ENCODE measurements at regions not wholly inside any gene's neighbourhood (a gene's known extent, or its start where the extent isn't known, plus 50 kb on each side); places are given as distances from the start of the nearest gene placed in this dataset.
"Not testable (repeated sequence)": the region's sequence is repeated elsewhere in the genome, so short reads cannot be mapped to it uniquely, and the experiment has no call there.

DNA sequence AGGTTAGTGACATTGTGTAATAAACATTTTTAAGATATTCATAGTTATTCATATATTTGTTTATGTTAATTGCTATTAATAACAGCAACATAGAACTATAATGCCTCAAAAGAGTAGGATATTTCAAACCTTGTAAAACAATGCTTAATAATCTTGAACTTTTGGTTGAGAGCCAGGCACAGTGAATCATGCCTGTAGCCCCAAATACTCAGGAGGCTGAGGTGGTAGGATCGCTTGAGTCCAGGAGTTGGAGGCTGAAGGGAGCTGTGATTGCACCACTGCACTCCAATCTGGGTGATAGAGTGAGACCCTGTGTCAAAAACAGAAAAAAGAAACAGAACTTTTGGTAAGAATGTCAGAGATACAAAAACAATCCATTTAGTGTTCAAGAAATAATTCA, 213.9 kb upstream of the SLITRK1 start:
- intact Hi-C loops (cut with micrococcal nuclease; ENCODE audit: unreplicated experiment), result no loop called here
- TF ChIP-seq EZH2 (IDR thresholded peaks at IDR 0.05; ENCODE audit: borderline replicate concordance, low read depth, low read length, poor library complexity, severe bottlenecking), result no peak
- TF ChIP-seq, protein P1, sequence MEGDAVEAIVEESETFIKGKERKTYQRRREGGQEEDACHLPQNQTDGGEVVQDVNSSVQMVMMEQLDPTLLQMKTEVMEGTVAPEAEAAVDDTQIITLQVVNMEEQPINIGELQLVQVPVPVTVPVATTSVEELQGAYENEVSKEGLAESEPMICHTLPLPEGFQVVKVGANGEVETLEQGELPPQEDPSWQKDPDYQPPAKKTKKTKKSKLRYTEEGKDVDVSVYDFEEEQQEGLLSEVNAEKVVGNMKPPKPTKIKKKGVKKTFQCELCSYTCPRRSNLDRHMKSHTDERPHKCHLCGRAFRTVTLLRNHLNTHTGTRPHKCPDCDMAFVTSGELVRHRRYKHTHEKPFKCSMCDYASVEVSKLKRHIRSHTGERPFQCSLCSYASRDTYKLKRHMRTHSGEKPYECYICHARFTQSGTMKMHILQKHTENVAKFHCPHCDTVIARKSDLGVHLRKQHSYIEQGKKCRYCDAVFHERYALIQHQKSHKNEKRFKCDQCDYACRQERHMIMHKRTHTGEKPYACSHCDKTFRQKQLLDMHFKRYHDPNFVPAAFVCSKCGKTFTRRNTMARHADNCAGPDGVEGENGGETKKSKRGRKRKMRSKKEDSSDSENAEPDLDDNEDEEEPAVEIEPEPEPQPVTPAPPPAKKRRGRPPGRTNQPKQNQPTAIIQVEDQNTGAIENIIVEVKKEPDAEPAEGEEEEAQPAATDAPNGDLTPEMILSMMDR (conservative IDR thresholded peaks at IDR 0.05; ENCODE audit: low read depth, low read length), result no peak
- no peak for DNase-seq (ENCODE audit: low spot score)
- no TSS peak for BruUV-seq (replicated peaks)
- Histone ChIP-seq H3K4me1 (ENCODE audit: insufficient read depth, low read length, poor library complexity, severe bottlenecking) (no peaks in the 10 kb centered on the region), H3K4me3 (ENCODE audit: low read depth, low read length, poor library complexity, severe bottlenecking) (no peak overlapping the region), H3K9me3 (ENCODE audit: low read depth, low read length, poor library complexity, severe bottlenecking) (no peaks in the 10 kb centered on the region), H3K36me3 (ENCODE audit: insufficient read depth, low read length, poor library complexity, severe bottlenecking) (no peaks in the 10 kb centered on the region), H3K27ac (ENCODE audit: low read depth, low read length, poor library complexity, severe bottlenecking) (no peak overlapping the region), H3K27me3 (replicated peaks; ENCODE audit: insufficient read depth, low read depth, low read length, poor library complexity) (no peaks in the 10 kb centered on the region)
- CTCF ChIA-PET, result no interaction called here
- POLR2A ChIA-PET (ENCODE audit: low non-redundant PET), result no interaction called here

DNA sequence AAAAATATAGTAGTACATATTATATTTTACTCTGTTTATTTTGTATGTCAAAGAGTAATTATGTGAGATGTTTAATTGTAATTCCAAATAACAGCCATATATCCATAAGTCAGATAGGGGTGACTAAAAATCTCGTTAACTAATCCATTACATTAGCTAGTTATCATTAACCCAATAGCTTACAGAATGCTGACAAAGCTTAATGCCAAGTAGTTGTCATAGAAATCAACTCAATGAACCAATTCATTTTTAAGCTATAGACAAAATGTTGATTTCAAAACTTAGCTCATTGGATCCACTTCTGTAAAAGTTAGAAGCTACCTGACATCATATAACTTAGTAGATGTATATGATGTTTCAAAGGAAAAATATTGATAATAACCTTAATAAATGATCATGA, 206.7 kb upstream of the SLITRK1 start:
- Histone ChIP-seq H3K4me3 (ENCODE audit: low read depth, low read length, poor library complexity, severe bottlenecking) (no peak overlapping the region), H3K27me3 (replicated peaks; ENCODE audit: insufficient read depth, low read depth, low read length, poor library complexity) (no peaks in the 10 kb centered on the region), H3K36me3 (ENCODE audit: insufficient read depth, low read length, poor library complexity, severe bottlenecking) (no peaks in the 10 kb centered on the region), H3K9me3 (ENCODE audit: low read depth, low read length, poor library complexity, severe bottlenecking) (no peaks in the 10 kb centered on the region), H3K4me1 (ENCODE audit: insufficient read depth, low read length, poor library complexity, severe bottlenecking) (no peaks in the 10 kb centered on the region), H3K27ac (ENCODE audit: low read depth, low read length, poor library complexity, severe bottlenecking) (no peak overlapping the region)
- DNase-seq (ENCODE audit: low spot score), result no peak
- TF ChIP-seq, protein P1 (conservative IDR thresholded peaks at IDR 0.05; ENCODE audit: low read depth, low read length), result no peak
- no peak for TF ChIP-seq EZH2 (IDR thresholded peaks at IDR 0.05; ENCODE audit: borderline replicate concordance, low read depth, low read length, poor library complexity, severe bottlenecking)
- CTCF ChIA-PET, result no interaction called here
- intact Hi-C loops (cut with micrococcal nuclease; ENCODE audit: unreplicated experiment), result no loop called here
- BruUV-seq (replicated peaks), result no TSS peak
- POLR2A ChIA-PET (ENCODE audit: low non-redundant PET), result no interaction called here

DNA sequence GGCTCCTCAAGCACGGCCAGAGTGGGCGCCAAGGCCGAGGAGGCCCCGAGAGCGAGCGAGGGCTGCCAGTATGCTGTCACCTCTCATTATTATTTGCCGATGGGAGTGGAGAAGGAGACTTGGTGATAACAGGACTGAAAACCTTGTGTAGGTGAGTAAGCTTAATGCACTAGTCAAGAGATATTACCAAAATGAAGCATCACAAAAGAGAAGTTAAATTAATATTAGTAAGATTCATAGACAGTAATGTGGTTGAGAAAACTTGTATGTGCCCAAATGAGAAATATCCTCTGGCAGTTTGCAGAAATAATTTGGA, 204.5 kb upstream of the SLITRK1 start:
- TF ChIP-seq, protein P1 (conservative IDR thresholded peaks at IDR 0.05; ENCODE audit: low read depth, low read length), result no peak
- no peak for TF ChIP-seq EZH2 (IDR thresholded peaks at IDR 0.05; ENCODE audit: borderline replicate concordance, low read depth, low read length, poor library complexity, severe bottlenecking)
- Histone ChIP-seq H3K4me1 (ENCODE audit: insufficient read depth, low read length, poor library complexity, severe bottlenecking) (no peaks in the 10 kb centered on the region), H3K4me3 (ENCODE audit: low read depth, low read length, poor library complexity, severe bottlenecking) (no peak overlapping the region), H3K36me3 (ENCODE audit: insufficient read depth, low read length, poor library complexity, severe bottlenecking) (no peaks in the 10 kb centered on the region), H3K9me3 (ENCODE audit: low read depth, low read length, poor library complexity, severe bottlenecking) (no peaks in the 10 kb centered on the region), H3K27me3 (replicated peaks; ENCODE audit: insufficient read depth, low read depth, low read length, poor library complexity) (no peaks in the 10 kb centered on the region), H3K27ac (ENCODE audit: low read depth, low read length, poor library complexity, severe bottlenecking) (no peak overlapping the region)
- no peak for DNase-seq (ENCODE audit: low spot score)
- ChIA-PET CTCF (no interaction called here), POLR2A (ENCODE audit: low non-redundant PET) (no interaction called here)
- BruUV-seq (replicated peaks), result no TSS peak
- intact Hi-C loops (cut with micrococcal nuclease; ENCODE audit: unreplicated experiment), result no loop called here

DNA sequence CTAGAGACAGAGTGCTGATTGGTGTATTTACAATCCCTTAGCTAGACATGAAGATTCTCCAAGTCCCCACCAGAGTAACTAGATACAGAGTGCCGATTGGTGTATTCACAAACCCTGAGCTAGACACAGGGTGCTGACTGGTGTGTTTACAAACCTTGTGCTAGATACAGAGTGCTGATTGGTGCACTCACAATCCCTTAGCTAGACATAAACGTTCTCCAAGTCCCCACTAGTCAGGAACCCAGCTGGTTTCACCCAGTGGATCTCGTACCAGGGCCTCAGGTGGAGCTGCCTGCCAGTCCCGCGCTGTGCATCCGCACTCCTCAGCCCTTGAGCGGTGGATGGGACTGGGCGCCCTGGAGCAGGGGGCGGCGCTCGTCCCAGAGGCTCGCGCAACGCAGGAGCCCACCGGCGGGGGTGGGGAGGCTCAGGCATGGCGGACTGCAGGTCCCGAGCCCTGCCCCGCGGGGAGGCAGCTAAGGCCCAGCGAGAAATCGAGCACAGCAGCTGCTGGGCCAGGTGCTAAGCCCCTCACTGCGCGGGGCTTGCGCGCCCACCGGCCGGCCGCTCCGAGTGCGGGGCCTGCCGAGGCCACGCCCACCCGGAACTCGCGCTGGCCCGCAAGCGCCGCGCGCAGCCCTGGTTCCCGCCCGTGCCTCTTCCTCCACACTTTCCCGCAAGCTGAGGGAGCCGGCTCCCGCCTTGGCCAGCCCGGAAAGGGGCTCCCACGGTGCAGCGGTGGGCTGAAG, 204.0 kb upstream of the SLITRK1 start:
- H3K27me3 ChIP-seq (replicated peaks; ENCODE audit: insufficient read depth, low read depth, low read length, poor library complexity); BruUV-seq (replicated peaks); DNase-seq (ENCODE audit: low spot score); H3K4me3 ChIP-seq (ENCODE audit: low read depth, low read length, poor library complexity, severe bottlenecking); H3K27ac ChIP-seq (ENCODE audit: low read depth, low read length, poor library complexity, severe bottlenecking); intact Hi-C loops (cut with micrococcal nuclease; ENCODE audit: unreplicated experiment); CTCF ChIA-PET; H3K4me1 ChIP-seq (ENCODE audit: insufficient read depth, low read length, poor library complexity, severe bottlenecking); POLR2A ChIA-PET (ENCODE audit: low non-redundant PET); H3K9me3 ChIP-seq (ENCODE audit: low read depth, low read length, poor library complexity, severe bottlenecking); H3K36me3 ChIP-seq (ENCODE audit: insufficient read depth, low read length, poor library complexity, severe bottlenecking): not testable (repeated sequence)
